ENCODE measurements at regions not wholly inside any gene's neighbourhood (a gene's known extent, or its start where the extent isn't known, plus 50 kb on each side); places are given as distances from the start of the nearest gene placed in this dataset.

GRCh38 chr11:31964181-31964580 is 126.7 kb upstream of the RCN1 start:
- no peak for ATAC-seq
- TF ChIP-seq TOX (CRISPR knock-in tag; IDR thresholded peaks at IDR 0.05; ENCODE audit: borderline replicate concordance) (no peak), POU6F1 (CRISPR knock-in tag; IDR thresholded peaks at IDR 0.05; ENCODE audit: borderline replicate concordance, low read depth) (no peak), ZFP3 (CRISPR knock-in tag; IDR thresholded peaks at IDR 0.05) (no peak), BACH2 (CRISPR knock-in tag; IDR thresholded peaks at IDR 0.05; ENCODE audit: borderline replicate concordance) (no peak), ISL1 (CRISPR knock-in tag; IDR thresholded peaks at IDR 0.05) (no peak), CREB5 (CRISPR knock-in tag; IDR thresholded peaks at IDR 0.05; ENCODE audit: low read depth) (no peak), ARNTL (CRISPR knock-in tag; IDR thresholded peaks at IDR 0.05; ENCODE audit: borderline replicate concordance, low read depth) (no peak), OSR1 (CRISPR knock-in tag; IDR thresholded peaks at IDR 0.05) (no peak)

GRCh38 chr11:31960126-31960525 is 130.7 kb upstream of the RCN1 start:
- no peak for ATAC-seq
- TF ChIP-seq CSDC2 (CRISPR knock-in tag; IDR thresholded peaks at IDR 0.05) (no peak), GLIS3 (CRISPR knock-in tag; IDR thresholded peaks at IDR 0.05) (no peak), BACH2 (CRISPR knock-in tag; IDR thresholded peaks at IDR 0.05; ENCODE audit: borderline replicate concordance) (no peak), ZFP3 (CRISPR knock-in tag; IDR thresholded peaks at IDR 0.05) (no peak), ZNF70 (CRISPR knock-in tag; IDR thresholded peaks at IDR 0.05) (no peak), RARB (CRISPR knock-in tag; IDR thresholded peaks at IDR 0.05) (no peak), SNAI2 (CRISPR knock-in tag; IDR thresholded peaks at IDR 0.05) (no peak), POU6F1 (CRISPR knock-in tag; IDR thresholded peaks at IDR 0.05; ENCODE audit: borderline replicate concordance, low read depth) (no peak), TCF4 (CRISPR knock-in tag; IDR thresholded peaks at IDR 0.05; ENCODE audit: borderline replicate concordance) (no peak), CREB5 (CRISPR knock-in tag; IDR thresholded peaks at IDR 0.05; ENCODE audit: low read depth) (no peak), ZNF565 (CRISPR knock-in tag; conservative IDR thresholded peaks at IDR 0.05; ENCODE audit: low read depth) (no peak), PPARA (CRISPR knock-in tag; IDR thresholded peaks at IDR 0.05; ENCODE audit: borderline replicate concordance) (no peak), CSRNP3 (CRISPR knock-in tag; IDR thresholded peaks at IDR 0.05) (no peak), PATZ1 (CRISPR knock-in tag; IDR thresholded peaks at IDR 0.05; ENCODE audit: borderline replicate concordance) (no peak), ZC3H10 (CRISPR knock-in tag; IDR thresholded peaks at IDR 0.05) (no peak), TSHZ2 (CRISPR knock-in tag; IDR thresholded peaks at IDR 0.05) (no peak), TOX (CRISPR knock-in tag; IDR thresholded peaks at IDR 0.05; ENCODE audit: borderline replicate concordance) (no peak)
